ENCODE measurements at regions not wholly inside any gene's neighbourhood (a gene's known extent, or its start where the extent isn't known, plus 50 kb on each side); places are given as distances from the start of the nearest gene placed in this dataset.

GRCh38 chr2:192571636-192572035, 376.9 kb upstream of the TMEFF2 start:
- no peak for TF ChIP-seq EZH2 (IDR thresholded peaks at IDR 0.05; ENCODE audit: borderline replicate concordance, low read depth, low read length, poor library complexity, severe bottlenecking)
- no peak for TF ChIP-seq CTCF (conservative IDR thresholded peaks at IDR 0.05; ENCODE audit: low read depth, low read length)
